HG02763 (cell line): ENCODE measurements at regions not wholly inside any gene's neighbourhood (a gene's known extent, or its start where the extent isn't known, plus 50 kb on each side); places are given as distances from the start of the nearest gene placed in this dataset.
"Not testable (repeated sequence)": the region's sequence is repeated elsewhere in the genome, so short reads cannot be mapped to it uniquely, and the experiment has no call there.

Experiments used
- ATAC-seq: cut with Tn5 transposase; IDR thresholded peaks from one replicate; pipeline ENCODE4 v1.9.1; 2021; ENCODE audit warnings: mild to moderate bottlenecking, moderate library complexity; ENCODE audit not compliant: unreplicated experiment

DNA sequence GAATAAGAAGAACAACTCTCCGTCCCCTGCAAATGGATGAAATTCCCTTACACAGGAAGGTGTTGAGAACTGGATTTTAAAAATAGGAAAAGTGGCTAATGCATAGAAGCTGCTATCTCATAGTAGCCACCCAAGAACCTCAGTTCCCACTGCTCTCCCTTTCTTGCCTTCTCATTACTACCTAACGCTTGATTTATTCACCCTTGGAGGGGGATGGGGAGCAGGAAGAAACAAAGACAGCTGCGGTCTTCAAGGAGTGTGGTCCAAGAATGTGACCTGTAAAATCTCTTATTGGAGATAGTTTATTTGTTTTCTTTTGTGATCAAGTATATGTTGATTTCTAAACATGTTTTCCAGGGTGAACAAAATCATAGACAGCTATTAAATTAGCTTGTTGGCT is 274.1 kb upstream of the CTNNB1 start:
- no peak for ATAC-seq

DNA sequence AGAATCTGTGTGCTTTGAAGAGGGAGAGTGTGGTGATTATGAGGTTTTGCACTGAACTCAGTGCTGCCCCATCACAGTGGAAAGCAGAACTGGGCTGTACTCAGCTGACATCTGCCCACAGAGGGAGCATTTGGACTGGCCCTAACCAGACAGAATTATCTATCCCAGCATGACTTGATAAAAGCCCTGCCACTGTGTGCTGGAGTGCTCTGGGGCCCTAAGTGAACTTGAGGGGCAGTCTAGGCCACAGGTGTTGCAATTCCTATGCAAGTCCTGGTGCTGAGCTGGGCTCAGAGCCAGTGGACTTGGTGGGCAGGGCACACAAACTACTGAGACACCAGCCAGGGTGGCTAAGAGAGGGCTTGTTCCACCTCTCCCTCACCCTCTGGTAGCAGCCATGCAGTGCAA is 269.2 kb upstream of the CTNNB1 start:
- ATAC-seq: no peak

DNA sequence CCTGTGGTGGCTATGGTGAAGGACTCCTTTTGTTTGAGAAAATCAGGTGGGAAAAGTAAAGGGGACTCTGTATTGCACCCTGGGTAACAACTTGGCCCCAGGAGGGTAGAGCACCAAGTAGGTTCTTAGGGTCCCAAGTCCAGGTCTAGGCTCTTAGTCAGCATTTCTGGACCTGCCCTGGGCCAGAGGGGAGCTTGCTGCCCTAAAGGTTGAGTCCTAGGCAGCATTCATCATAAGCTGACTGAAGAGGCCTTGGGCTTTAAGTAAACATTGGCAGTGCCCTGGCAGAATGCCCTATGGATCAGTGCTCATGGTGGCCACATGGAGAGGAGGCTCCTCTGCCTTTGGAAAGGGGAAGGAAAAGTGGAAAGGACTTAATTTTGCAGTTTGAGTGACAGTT is 268.5 kb upstream of the CTNNB1 start:
- no peak for ATAC-seq

DNA sequence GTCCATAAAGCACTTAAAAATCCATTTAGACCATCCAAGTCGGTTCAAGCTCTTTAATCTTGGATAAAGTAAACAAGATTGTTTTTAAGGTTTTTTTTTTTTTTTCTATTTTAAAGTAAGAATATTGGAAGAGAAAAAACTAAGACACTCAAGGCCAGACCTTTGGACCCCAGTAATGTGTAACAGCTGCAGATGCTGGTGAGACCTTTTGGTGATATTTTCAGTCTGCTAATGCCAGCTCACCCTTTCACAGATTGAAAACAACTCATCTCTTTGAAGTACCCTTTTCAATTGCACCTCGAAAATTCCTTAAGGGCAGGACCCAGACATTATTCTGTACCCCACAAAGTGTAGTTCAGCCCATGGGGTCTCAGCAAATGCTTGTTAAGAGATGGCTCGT is 260.7 kb upstream of the CTNNB1 start:
- ATAC-seq: no peak

DNA sequence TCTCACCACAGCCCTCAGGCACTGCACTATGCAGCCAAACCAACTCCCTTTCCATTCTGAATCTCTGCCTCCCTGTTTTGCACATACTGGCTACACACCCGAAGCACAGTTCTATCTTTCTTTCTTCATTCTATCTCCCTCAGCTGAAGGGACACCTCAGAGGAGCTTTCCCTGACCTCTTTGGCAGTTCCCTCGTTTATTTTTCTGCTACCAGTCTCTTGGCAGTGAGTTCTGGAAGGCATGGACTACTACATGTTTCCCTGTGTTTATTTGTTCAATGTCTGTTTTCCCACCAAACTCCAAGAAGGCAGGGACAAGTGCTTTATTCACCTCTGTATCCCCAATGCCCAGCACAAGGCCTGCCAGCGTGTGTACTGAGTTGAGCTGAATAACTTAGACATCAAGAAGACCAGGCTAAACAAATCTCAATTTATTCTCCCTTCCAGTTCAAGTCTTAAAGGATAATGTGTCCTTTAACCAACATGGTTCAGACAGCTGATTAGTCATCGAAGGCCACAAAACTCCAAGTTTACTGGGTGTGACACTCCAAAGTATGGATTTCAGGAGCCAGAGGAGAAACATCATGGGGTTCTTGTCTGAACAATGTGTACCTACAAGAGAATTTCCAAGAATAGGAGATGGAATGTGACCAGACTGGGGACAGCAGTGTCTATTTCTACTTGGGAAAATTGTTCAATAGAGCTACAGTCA is 260.1 kb upstream of the CTNNB1 start:
- no peak for ATAC-seq

DNA sequence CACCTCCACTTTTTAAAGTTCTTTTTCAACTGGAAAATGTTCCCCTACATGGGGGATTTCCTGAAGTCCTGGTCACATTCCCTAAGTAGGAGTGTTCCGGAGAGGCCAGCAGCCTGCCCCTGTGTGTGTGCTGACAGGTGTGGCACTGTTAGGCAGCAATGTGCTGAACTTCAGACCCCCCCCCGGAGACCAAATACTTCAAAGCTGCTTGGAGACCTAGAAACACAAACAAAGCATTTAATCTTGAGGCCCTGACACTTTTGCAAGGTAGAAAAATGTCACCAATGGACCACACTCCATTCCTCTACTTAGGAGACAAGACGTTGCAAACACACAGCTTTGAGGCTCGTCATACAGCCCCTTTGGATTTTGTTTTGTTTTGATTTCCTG is 259.6 kb upstream of the CTNNB1 start:
- ATAC-seq: no peak

DNA sequence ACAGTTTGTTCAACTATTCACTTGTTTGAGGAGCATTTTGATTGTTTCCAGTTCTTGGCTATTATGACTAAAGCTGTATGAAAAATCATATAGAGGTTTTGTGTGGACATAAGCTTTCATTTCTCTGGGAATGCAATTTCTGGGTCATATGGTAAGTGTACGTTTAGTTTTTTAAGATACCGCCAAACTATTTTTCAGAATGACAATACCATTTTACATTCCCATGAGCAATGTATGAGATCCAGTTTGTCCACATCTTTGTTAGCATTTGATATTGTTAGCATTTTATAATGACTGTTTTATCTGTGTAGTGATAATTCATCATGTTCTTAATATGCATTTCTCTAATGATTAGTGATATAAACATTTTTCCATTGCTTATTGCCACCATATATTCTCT is 258.7 kb upstream of the CTNNB1 start:
- no peak for ATAC-seq

DNA sequence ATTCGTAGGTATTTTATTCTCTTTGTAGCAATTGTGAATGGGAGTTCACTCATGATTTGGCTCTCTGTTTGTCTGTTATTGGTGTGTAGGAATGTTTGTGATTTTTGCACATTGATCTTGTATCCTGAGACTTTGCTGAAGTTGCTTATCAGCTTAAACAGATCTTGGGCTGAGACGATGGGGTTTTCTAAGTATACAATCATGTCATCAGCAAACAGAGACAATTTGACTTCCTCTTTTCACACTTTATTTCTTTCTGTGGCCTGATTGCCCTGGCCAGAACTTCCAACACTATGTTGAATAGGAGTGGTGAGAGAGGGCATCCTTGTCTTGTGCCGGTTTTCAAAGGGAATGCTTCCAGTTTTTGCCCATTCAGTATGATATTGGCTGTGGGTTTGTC is 252.3 kb upstream of the CTNNB1 start:
- not testable (repeated sequence) for ATAC-seq

DNA sequence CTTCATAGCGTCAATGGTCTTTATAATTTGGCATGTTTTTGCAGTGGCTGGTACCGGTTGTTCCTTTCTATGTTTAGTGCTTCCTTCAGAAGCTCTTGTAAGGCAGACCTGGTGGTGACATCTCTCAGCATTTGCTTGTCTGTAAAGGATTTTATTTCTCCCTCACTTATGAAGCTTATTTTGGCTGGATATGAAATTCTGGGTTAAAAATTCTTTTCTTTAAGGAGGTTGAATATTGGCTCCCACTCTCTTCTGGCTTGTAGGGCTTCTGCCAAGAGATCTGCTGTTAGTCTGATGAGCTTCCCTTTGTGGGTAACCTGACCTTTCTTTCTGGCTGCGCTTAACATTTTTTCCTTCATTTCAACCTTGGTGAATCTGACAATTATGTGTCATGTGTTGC is 250.0 kb upstream of the CTNNB1 start:
- not testable (repeated sequence) for ATAC-seq

DNA sequence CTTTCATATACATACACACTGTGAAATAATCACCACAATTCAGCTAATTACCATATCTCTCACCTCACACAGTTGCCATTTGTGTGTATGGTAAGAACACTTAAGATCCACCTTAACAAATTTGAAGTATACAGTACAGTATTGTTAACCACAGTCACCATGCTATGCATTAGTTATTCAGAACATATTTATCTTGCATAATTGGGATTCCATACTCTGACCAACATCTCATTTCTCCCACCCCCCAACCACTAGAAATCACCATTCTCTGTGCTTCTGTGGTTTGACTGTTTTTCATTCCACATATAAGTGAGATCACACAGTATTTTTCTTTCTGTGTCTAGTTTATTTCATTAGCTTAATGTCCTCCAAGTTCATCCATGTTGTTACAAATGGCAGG is 247.7 kb upstream of the CTNNB1 start:
- no peak for ATAC-seq

DNA sequence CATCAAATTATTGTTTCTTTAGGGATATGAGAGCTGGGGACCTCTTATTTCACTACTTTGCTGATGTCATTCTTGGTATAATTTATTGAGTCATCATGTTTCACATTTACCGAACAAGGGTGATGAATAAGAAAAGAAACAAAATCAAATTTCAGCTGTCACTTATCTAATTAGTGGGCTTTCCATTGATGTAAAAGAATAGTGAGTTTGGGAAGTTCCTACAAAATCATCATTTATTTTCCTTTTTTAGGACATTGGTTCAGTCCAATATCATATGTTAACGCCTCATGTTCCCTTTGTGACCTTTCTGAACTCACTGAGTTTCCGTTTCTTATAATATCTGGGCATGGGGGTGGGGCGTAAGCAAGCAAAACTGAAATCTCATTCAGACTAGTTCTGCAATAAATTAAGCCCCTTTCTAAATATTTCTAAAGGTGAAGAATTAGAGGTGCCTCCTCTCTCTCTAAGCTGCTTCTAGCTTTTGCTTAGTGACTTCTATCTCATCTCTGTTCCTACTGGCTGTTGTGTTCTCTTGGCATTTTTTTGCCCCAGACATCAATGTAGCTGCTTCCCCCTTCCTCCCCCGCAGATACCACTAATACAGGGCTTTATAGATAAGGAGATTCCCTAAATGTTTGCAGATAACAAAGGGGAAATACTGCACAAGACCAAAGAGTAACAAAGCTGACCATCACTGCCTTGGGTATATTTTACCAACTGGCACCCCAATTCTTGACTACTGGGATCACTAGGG is 238.0 kb upstream of the CTNNB1 start:
- no peak for ATAC-seq

DNA sequence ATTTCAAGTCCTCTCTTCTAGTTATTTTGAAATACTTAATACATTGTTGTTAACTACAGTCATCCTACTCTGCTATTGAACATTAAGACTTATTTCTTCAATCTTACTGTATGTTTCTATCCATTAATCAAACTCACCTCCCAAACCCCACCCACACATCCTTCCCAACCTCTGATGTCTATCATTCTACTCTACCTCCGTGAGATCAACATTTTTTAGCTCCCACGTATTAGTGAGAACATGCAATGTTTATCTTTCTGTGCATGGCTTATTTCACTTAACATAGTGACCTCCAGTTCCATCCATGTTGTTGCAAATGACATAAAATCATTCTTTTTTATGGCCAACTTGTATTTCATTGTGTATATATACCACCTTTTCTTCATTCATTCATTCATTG is 236.6 kb upstream of the CTNNB1 start:
- no peak for ATAC-seq

DNA sequence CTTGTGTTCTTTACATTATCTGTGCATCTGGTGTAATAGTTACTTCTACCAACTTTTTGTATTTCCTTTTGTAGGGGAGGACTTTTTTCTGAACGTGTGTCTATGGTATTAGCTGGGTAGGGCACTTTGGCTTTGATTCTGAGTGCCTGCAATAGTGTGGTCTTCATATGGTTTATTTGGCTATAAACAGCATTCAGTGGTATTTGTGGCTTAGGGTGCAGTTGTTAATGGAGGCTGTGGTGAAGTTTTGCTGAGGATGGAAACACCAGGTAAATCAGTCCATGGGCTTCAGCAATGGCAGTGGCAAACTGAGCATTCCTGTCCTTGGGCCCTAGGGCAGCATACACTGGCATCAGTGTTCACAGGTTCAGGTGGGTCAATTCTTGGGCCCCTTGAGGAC is 230.6 kb upstream of the CTNNB1 start:
- ATAC-seq: no peak

DNA sequence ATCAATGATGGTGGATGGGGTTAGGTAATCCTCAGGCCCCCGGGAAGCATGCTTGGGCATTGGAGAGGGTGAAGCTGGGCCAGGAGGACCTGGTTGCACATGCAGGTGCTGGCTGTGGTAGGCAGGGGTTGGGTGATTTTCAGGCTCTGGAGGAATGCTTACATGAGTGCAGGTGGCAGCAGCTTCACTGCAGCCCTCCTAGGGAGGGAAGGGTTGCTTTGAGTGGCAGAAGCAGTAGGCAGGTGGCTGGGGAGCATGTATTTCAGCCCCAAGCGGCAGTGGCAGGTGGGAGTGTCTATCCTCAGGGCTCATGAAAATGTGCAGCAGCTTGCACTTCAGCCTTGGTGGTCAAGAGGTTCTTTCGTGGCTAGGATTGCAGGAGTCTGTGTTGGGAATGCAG is 230.0 kb upstream of the CTNNB1 start:
- ATAC-seq: no peak

DNA sequence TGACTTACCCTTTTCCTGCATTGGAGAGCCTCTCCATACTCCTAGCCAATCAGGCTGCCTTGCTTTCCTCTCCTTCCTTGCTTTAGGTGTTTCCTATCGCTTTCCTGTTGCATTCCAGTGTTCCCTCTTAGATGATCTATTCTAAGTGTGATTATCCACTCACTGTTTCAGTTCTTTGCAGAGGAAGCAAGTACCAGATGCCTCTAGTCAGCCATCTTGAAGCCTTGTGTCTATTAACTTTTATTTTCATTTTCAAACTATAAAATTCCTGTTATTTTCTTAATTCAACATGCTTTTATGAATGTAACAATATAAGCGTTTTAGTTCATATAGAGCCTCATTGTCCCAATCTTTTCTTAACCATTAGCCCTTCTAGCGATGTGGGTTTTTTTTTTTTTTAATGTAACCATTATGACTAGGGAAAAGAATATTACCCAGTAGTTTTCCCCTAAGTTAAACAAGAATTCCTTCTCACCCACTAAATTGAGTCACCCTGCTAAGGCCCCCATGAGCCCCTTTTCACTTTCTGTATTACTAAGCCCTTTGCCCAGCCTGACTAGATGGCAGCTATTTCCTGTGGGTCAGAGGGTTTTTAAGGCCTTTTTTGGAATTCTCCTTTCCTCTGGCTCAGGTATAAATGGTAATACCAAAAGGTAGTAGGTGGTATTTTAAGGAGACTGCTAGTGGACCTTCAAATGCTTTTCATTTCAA is 229.4 kb upstream of the CTNNB1 start:
- ATAC-seq: no peak

DNA sequence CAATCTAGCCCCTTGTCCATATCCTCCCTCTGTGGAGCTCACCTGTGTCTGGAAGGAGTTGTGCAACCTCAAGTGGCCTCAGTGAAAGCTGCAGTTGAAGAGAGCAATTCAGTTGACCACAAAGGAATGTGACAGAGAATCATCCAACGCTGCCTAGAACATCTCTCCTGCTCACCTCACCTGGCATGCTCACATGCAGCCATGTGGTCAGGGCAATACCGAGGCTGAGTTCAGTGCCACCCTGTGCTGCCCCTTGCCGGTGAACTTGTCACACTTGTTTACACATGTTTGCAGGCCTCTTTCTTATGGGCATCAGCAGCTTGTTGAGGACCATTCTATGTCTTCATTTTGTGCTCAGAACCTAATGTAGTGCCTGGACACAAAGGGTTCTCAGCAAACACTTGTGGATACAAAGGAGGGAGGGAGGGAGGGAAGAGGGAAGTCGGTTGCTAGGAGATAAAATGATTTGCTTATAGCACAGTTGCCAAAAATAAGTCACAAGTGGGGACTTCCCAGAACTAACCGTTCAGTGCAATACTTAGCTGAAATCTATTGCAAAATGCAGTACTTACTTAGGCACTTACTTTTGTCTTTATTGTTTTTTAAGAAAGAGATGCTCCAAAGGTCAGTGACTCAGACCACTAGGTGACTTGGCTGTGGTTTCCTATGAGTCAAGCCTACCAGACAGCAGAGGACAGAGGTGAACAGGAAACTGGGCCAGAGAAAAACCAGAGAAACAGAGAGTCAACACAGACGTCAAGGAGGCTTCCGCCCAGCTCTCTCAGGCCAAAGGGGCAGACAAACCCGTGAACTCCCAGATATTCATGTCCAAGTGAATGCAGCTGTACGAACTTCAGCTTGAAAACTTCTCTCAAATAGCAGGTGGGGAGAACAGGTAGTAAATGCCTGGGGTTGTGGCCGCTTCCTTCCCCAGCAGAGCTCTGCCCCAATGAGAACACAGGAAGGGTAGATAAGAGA is 227.8 kb upstream of the CTNNB1 start:
- peak; percentile 97 for ATAC-seq

DNA sequence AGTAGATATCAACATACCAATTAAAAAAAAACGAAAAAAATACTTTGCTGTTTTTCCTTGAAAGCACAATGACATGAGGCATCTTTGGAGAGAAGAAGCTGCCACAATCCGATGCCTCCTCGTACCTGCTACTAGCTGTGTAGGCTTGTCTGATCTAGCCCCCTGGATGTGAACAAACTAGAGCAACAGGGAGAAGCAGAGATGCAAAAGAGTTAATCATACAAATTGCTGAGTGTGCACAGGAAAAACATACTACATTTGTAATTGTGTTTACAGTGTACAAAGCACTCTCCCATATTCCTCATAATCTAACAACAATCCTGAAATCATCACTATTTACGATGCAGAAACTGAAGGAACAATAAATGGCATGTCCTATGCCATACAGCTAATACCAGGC is 227.0 kb upstream of the CTNNB1 start:
- ATAC-seq: no peak

DNA sequence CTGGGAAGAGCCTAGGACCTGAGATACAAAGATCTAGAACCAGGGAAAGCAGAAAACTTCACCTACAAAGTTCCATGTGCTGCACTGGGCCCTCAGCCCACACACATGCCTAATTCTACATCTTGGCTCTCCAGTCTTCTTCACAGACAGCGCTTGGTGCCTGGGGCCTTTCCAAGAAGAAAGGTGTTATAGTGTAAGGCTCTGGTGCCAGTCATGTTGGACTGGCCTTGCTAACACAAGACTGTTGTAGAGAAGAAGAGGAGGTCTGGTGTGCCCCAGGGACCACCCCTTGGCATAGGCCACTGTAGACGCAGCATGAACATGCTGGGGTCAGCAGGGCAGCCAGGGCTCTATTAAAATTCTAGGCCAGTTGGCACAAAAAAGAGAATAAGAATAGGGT is 226.2 kb upstream of the CTNNB1 start:
- ATAC-seq: no peak

DNA sequence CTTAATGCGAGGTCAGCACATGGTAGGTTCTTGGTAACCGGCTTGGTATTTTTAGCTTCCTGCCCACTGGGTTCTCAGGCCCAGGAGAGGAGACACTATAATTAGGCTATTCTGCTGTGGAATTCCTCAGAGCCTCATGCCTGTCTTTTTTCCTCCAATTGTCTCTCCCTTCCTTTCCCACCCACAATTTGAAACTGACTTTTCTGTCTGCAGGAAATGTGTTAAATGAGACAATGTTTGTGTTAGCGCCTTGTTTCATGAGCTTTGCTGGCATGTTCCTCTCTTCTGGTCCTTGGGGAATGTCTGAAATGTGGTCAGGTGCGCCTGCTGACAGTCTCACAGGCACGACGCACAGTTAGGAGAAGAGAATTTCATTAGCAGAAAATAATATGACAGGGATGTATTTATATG is 223.6 kb upstream of the CTNNB1 start:
- ATAC-seq: no peak

DNA sequence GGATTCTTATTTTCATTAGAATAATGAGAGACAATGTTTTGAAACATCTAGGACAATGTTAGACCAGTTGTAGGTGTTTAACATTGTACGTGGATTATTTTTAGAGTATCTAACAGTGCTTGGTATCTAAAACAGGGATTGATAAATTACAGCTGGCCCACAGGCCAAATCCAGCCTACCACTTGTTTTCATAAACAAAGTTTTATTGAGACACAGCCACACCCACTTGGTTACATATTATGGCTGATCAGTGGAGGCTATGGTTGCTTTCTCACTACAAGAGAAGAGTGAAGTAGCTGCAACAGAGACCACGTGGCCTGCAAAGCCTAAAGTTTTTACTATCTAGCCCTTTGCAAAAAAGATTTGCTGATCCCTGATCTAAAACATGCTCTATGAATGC is 223.1 kb upstream of the CTNNB1 start:
- ATAC-seq: no peak

DNA sequence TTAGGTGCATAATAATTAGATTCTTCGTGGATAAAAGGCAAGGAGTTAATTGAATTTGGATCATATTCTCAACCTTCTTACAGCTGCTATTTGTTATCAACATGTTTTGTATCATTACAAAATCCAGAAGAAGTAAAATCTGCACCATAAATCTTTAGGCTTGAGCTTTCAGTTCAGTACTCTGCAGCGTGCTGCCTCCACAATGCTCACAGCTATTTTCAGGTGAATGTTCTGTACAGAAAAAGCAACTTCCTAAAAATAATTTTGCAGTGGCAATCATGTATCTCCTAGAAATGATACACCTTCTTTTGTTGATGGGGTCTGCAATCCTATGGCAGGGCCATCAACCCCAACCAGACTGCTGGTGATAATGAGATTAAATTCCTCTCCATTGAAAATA is 220.9 kb upstream of the CTNNB1 start:
- no peak for ATAC-seq
